Brain microvascular endothelial cell (primary cell): ENCODE measurements at regions not wholly inside any gene's neighbourhood (a gene's known extent, or its start where the extent isn't known, plus 50 kb on each side); places are given as distances from the start of the nearest gene placed in this dataset.

Experiments
- DNase-seq: peaks from one replicate; pipeline ENCODE4 v3.0.0-alpha.2; 2020
- H3K27ac ChIP-seq: fragments of 250-450 bp; sonication (Bioruptor Pico); 2 replicates; pipeline ENCODE4 v1.5.1; 2020; ENCODE audit warnings: mild to moderate bottlenecking, moderate library complexity
- H3K27me3 ChIP-seq: fragments of 250-450 bp; sonication (Bioruptor Pico); replicated peaks from 2 replicates; pipeline ENCODE4 v1.5.1; 2020; ENCODE audit warnings: mild to moderate bottlenecking
- H3K36me3 ChIP-seq: fragments of 250-450 bp; sonication (Bioruptor Pico); replicated peaks from 2 replicates; pipeline ENCODE4 v1.5.1; 2020; ENCODE audit warnings: mild to moderate bottlenecking
- H3K4me3 ChIP-seq: 2 replicates; pipeline ENCODE4 v1.5.1; 2011; ENCODE audit warnings: low read depth, mild to moderate bottlenecking, control low read depth, low read length, moderate library complexity
- CTCF ChIP-seq: IDR thresholded peaks from 2 replicates; pipeline ENCODE4 v1.5.1; 2011; ENCODE audit warnings: low read depth, mild to moderate bottlenecking, moderate library complexity, low read length, control low read depth, inconsistent platforms; ENCODE audit errors: missing control alignments
- in situ Hi-C: cut with HindIII; loops from 2 replicates; pipeline ENCODE4 v1.10.0; 2017; ENCODE audit warnings: low sequenced_read_pairs, low pct_ligation_motif_present

- no peak overlapping the region for H3K4me3 ChIP-seq
- in situ Hi-C loops = no loop called here
- H3K27ac ChIP-seq = no peak overlapping the region
- TF ChIP-seq CTCF = no peak
- no peaks in the 10 kb centered on the region for H3K27me3 ChIP-seq
- no peaks in the 10 kb centered on the region for H3K36me3 ChIP-seq
- DNase-seq = no peak
Observed at GRCh38 chr7:125530553-125530952, 600.9 kb upstream of the POT1 start.

GRCh38 chr7:125529249-125529648 is 599.6 kb upstream of the POT1 start:
- Histone ChIP-seq H3K27ac (no peak overlapping the region), H3K4me3 (no peak overlapping the region), H3K27me3 (no peaks in the 10 kb centered on the region), H3K36me3 (no peaks in the 10 kb centered on the region)
- in situ Hi-C loops = no loop called here
- no peak for DNase-seq
- TF ChIP-seq CTCF = no peak

GRCh38 chr7:125526958-125527357 is 597.3 kb upstream of the POT1 start:
- H3K27ac ChIP-seq = no peak overlapping the region
- in situ Hi-C loops = no loop called here
- DNase-seq = no peak
- H3K4me3 ChIP-seq = no peak overlapping the region
- no peaks in the 10 kb centered on the region for H3K36me3 ChIP-seq
- TF ChIP-seq CTCF = no peak
- no peaks in the 10 kb centered on the region for H3K27me3 ChIP-seq

- H3K27ac ChIP-seq = no peak overlapping the region
- in situ Hi-C loops = no loop called here
- H3K4me3 ChIP-seq = no peak overlapping the region
- TF ChIP-seq CTCF = no peak
- no peaks in the 10 kb centered on the region for H3K27me3 ChIP-seq
- H3K36me3 ChIP-seq = no peaks in the 10 kb centered on the region
- no peak for DNase-seq
Observed at GRCh38 chr7:125526092-125526491, 596.5 kb upstream of the POT1 start.

- no peaks in the 10 kb centered on the region for H3K27me3 ChIP-seq
Observed at GRCh38 chr7:125516194-125516593, 586.6 kb upstream of the POT1 start.

More at GRCh38 chr7:125516194-125516593, 586.6 kb upstream of the POT1 start:
- no peak overlapping the region for H3K4me3 ChIP-seq
- no peaks in the 10 kb centered on the region for H3K36me3 ChIP-seq
- no peak overlapping the region for H3K27ac ChIP-seq
- DNase-seq = no peak
- in situ Hi-C loops = no loop called here
- TF ChIP-seq CTCF = no peak
